Activated effector memory CD4-positive, alpha-beta T cell treated with Interleukin-2 at 50 U/mL for 16 hours (primary cell): ENCODE measurements at regions not wholly inside any gene's neighbourhood (a gene's known extent, or its start where the extent isn't known, plus 50 kb on each side); places are given as distances from the start of the nearest gene placed in this dataset.
"Not testable (repeated sequence)": the region's sequence is repeated elsewhere in the genome, so short reads cannot be mapped to it uniquely, and the experiment has no call there.

Experiments used
- DNase-seq: peaks from one replicate; pipeline ENCODE4 v3.0.0-alpha.2; 2020

- no peak for DNase-seq
Measured at GRCh38 chr3:193938613-193939012, 197.3 kb upstream of the HES1 start.

DNA sequence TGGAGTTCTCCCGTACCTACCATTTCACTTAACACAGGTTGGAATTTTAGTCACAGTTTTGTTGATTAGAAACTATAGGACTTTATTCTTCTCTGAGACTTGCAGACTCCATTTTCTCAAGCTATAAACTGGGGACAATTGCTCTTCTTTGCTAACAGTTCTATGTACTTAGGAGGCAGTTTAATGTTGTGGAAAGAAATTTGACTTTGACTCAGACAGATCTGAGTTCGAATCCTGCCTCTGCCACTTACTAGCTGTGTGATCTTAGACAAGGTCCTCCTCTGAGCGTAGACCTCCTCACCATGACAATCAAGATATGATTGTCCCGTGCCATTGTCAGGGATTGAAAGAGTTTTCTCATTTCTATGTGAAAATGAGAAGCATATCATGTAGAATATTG is 196.4 kb upstream of the HES1 start:
- no peak for DNase-seq

DNA sequence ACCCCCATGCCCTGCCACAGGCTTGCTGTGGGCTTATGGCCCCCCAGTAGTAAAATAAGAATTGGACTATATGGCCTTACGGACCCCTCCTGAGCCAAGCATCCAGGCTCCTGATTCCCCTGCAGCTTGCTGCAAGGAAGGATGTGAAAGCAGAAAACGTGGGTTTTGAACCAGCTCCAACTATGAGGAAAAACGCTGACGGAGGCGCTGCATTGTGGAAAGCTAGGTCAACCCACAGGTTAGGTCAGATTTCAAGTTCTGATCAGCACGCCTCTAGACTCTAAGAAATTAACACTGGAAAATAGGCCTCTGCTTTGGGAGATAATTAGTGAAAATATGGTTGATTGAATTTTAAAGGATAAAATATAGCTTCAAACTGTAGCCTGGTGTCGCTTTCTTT is 195.4 kb upstream of the HES1 start:
- no peak for DNase-seq

DNA sequence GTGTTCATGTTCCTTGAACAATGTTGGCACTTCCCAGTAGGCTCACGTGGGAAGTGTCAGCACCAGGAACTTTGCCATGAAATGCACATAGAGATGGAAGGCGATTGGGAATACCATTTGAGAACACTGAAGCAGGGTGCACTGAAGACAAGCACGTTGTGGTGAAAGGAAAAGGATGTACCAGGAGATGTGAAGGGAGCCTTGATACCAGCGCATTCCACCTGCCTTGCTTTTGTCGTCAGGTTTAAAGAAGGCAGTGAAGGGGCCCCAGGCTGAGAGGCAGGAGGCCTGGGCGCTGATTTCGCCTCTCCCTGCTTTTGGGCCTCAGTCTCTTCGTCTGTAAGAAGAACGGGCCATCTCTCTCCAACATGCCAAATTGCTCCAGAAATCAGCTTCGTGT is 194.5 kb upstream of the HES1 start:
- no peak for DNase-seq

GRCh38 chr3:193942516-193943055 is 193.4 kb upstream of the HES1 start:
- DNase-seq = no peak

DNA sequence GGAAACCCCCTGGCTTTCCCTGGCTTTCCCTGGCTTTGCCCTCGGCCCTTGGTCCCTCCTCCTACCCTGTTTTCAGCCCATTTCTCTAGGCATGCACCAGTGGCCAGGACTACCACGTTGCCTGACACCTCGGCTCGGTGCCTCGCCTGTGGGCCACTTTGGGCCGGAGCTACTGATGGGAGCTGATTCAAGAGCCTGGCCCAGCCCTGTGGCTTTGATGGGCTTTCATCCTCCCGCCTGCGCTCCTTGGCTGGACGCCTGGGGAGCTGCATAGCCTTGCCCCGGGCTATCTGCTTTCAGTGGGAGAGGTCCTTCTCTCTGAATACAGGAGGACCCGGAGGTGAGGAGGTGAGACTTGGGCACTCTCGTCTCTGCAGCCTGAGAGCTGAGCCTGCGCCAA is 192.7 kb upstream of the HES1 start:
- DNase-seq = no peak

GRCh38 chr3:193943851-193944517 is 192.0 kb upstream of the HES1 start:
- DNase-seq = no peak

DNA sequence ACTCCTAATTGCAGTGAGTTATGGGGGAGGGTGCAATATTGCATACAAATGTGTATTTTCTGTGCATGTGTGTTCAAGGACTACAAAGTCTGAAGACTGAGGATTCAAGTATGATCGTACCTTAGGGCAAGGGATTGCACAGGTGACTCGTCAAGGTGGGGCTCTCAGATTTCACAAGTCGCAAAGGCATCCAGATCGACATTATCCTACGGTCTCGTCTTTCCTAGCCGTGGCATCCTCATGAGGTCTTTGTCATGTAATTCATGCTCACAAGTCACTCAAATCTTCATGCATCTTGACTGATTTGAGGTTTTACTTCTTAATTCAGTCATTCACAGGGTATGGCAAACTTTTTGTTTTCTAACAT is 191.4 kb upstream of the HES1 start:
- no peak for DNase-seq

- no peak for DNase-seq
Measured at GRCh38 chr3:193945143-193945542, 190.8 kb upstream of the HES1 start.

GRCh38 chr3:193946945-193947344 is 189.0 kb upstream of the HES1 start:
- DNase-seq = no peak

DNA sequence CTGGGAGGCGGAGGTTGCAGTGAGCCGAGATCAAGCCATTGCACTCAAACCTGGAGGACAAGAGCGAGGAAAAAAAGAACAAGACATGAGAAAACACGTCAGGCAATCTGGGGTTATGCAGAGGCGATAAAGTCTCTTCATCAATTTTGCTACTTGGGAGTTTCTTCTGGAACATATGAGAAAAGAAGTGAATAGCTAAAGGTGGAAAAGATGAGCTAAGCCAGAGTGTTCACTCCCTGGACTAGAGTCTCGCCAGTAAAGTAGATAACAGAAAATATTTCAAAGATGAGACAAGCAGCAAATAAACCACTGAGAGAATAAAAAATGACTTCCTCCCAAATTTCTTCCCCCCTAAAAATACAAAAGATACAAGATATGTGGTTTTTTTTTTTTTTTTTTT is 188.4 kb upstream of the HES1 start:
- no peak for DNase-seq

GRCh38 chr3:193948459-193948858 is 187.5 kb upstream of the HES1 start:
- DNase-seq = no peak

DNA sequence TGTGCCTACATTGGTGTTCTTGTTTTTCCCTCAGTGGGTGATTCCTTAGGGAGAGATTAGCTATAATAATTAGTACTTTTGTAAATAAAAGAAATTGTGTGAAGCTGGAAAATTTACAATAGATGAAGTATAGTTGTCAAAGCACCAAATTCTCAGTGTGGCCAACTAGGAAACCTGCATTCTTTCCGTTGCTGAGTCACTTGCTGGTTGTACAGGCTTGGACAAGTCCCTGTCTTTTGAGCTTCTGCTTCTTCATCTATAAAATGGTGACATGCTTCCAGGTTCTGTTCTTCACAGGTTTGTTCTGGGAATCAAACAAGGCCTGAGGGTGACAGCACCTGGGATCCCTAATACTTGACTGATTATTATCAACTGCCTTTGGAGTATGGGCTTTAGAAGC is 184.1 kb upstream of the HES1 start:
- no peak for DNase-seq

- no peak for DNase-seq
Measured at GRCh38 chr3:193954752-193955151, 181.2 kb upstream of the HES1 start.

- no peak for DNase-seq
Measured at GRCh38 chr3:193955719-193956118, 180.2 kb upstream of the HES1 start.

DNA sequence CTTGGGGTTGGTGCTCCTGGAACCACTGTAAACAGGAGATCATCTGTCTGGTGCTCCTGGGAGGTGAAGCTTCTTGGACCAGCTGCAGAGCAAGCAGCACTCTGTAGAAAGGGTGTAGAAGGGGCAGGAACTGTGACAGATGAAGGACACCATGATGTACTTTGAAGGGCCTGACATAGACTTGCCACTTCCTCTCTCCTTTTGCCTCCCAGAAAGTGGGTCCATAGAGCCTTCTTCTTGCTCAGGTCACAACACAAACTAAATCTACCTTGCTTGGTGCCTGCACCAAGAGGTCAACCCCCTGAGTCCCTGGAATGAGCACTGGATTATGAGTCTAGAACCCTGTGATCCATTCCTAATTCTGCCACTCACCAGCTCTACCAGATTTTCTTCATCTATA is 176.1 kb upstream of the HES1 start:
- DNase-seq = no peak

- no peak for DNase-seq
Measured at GRCh38 chr3:193960487-193961274, 175.3 kb upstream of the HES1 start.

DNA sequence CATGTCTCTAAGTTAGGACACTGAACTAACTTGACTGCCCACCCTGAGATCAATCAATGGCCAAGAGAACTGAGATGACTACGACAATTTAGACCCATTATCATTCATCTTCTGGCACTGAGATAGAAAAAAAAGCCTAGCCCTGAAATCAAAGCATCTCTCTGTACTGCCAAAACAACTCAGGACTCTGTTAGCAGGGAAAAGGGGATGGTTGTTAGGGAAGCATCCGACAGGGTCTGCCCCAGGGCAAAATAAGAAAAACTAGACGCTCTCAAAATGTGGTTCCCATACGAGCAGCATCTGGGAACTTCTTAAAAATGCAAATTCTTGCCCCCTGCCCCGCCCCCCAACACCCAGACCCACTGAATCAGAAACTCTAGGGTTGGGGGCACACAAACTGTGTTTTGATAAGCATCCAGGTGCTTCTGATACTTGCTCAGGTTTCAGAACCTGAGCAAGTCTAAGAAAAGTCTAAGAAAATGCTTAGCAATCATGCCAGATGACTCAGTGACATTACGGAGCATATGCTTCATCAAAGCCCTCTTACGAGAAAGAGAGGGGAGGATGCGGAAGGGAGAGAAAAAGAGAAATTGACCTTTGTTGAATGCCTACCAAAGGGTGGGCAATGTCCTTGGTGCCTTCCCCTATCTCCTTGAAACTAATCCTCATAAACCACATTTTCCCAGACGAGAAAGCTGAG is 172.8 kb upstream of the HES1 start:
- DNase-seq = no peak

DNA sequence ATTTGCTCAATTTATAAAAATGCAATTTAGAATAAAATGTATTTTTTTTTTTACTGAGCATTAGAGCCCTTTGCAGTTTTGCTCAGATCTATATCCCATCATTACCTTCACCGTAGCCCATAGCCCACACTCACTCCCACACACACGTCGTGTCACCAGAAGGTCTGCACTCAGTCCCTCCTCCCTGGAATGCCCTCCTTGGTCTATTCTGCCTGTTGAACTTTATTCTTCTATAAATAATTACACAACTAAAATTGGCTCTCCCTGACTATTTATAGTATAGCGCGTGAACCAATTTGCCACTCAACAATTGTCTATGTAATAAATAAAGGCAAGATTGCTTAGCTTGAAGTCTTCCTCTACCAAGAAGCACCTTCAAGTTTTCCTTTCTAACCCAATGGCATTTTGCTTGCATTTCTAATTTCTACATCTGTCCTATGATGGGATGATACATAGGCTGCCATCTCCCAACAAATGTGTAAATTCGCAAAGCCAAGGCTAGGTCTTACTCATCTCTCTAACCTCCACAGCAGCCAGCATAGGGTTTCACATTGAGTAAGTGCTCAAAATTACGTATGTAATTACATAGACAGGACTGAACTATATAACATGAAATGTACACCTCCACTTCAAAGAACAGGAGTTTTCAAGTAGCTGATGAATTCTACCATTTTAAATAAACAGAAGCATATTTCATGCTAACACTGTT is 172.0 kb upstream of the HES1 start:
- DNase-seq = no peak

- no peak for DNase-seq
Measured at GRCh38 chr3:193964517-193964880, 171.4 kb upstream of the HES1 start.

DNA sequence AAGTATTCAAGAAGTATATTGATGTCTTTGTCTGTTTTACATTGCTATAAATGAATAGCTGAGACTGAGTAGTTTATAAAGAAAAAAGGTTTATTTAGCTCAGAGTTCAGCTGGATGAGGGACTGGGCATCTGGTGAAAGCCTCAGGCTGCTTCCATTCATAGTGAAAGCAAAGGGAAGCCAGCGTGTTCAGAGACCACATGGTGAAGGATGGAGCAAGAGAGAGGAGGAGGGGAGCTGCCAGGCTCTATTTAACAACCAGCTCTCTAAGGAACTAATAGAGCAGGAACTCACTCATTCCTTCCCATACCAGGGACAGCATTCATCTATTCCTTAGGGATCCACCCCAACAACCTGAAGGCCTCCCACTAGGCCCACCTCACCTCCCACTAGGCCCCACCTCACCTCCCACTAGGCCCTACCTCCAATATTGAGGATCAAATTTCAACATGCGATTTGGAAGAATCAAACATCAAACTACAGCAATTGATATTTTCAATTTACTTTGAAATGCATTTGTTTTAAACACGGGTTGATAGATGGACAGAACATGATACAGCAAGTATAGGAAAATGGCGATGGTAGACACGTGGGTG is 167.5 kb upstream of the HES1 start:
- no peak for DNase-seq

DNA sequence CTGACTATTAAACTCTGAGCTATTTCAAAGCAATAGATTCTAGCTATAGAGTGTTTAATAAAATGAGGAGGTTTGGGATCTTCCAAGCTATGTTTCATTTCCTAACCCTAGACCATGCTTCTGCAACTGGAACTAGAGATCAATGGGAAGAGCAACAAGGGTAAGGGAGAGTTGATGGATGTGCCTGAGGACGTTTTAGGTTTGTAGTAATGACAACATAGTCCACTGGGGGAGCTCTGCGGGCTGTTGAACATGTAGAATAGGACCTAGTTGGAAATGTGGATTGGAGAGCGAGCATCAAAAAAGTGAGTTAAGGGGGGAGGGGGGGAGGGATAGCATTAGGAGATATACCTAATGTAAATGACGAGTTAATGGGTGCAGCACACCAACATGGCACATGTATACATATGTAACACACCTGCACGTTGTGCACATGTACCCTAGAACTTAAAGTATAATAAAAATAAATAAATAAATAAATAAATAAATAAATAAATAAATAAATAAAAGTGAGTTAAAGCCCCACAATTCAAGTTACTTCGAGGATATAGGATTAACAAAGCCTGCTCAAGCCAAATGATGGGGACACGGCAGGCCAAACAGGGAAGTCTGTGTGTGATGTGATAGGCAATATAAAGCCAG is 165.7 kb upstream of the HES1 start:
- DNase-seq = not testable (repeated sequence)
